ENCODE measurements at regions not wholly inside any gene's neighbourhood (a gene's known extent, or its start where the extent isn't known, plus 50 kb on each side); places are given as distances from the start of the nearest gene placed in this dataset.

DNA sequence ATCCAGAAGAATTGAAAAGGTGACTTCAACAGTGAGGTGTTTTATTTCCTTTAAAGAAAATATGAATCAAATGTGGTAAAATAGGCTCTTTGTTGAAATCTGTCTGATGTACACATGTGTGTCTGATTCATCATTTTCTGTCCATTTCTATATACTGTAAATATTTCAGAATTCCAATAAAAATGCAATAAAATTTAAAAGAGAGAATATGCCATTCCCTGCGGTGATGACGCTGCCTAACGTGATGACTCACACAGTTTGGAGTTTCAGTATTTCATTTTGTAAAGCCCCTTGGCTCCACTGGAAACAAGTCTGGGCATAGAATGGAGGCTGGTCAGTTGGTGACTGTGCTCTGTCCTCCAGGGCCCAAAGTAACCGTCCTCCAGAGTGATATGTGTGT, 482.5 kb upstream of the CDH5 start:
- Histone ChIP-seq H3K27me3 (no peaks in the 10 kb centered on the region), H4K20me1 (ENCODE audit: insufficient read depth, poor library complexity, severe bottlenecking) (no peaks in the 10 kb centered on the region), H3K4me3 (no peak overlapping the region), H3K4me1 (ENCODE audit: insufficient read depth) (peaks cover 4% of the 10 kb centered on the region), H2AFZ (no peak overlapping the region), H3K9me3 (ENCODE audit: low read depth) (no peaks in the 10 kb centered on the region), H3K79me2 (no peaks in the 10 kb centered on the region), H3K36me3 (replicated peaks; ENCODE audit: insufficient read depth, low read depth) (no peaks in the 10 kb centered on the region), H3K4me2 (no peak overlapping the region), H3K9me2 (replicated peaks; ENCODE audit: insufficient read depth) (no peaks in the 10 kb centered on the region), H3K27ac (no peak overlapping the region)
- no peak for DNase-seq (ENCODE audit: low spot score)
- TF ChIP-seq EZH2phosphoT487 (IDR thresholded peaks at IDR 0.05; ENCODE audit: low read depth, severe bottlenecking, unreplicated experiment) (no peak), EZH2 (IDR thresholded peaks at IDR 0.05; ENCODE audit: borderline replicate concordance) (no peak)
- TF ChIP-seq, protein P1, sequence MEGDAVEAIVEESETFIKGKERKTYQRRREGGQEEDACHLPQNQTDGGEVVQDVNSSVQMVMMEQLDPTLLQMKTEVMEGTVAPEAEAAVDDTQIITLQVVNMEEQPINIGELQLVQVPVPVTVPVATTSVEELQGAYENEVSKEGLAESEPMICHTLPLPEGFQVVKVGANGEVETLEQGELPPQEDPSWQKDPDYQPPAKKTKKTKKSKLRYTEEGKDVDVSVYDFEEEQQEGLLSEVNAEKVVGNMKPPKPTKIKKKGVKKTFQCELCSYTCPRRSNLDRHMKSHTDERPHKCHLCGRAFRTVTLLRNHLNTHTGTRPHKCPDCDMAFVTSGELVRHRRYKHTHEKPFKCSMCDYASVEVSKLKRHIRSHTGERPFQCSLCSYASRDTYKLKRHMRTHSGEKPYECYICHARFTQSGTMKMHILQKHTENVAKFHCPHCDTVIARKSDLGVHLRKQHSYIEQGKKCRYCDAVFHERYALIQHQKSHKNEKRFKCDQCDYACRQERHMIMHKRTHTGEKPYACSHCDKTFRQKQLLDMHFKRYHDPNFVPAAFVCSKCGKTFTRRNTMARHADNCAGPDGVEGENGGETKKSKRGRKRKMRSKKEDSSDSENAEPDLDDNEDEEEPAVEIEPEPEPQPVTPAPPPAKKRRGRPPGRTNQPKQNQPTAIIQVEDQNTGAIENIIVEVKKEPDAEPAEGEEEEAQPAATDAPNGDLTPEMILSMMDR (IDR thresholded peaks at IDR 0.05; ENCODE audit: poor library complexity), result no peak
- WGBS (ENCODE audit: low lambda C conversion rate, missing lambda C conversion rate), result 80% methylated on average over 4 of the region's 4 CpGs

DNA sequence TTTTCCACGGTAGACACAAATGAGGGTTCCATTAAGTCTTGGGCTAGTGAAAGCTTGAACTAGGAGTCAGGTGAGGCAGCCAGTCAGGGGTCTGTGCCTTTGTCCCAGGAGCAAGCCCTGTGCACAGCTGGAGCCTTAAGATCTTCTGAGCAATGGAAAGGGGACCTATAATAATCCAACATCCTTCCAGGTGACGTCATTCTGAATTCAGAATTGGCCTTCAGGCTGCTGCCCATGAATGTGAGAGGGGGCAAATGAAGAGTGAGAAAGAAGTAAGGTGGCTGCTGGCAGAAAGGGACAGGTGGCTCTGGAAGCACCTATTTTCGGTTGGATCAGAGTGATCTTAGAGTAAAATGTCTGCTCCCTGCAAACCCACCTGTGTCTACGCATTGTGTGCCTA, 488.1 kb upstream of the CDH5 start:
- H3K4me1 ChIP-seq (ENCODE audit: insufficient read depth), result peaks cover 5% of the 10 kb centered on the region
- no peak overlapping the region for H2AFZ ChIP-seq
- H3K9me2 ChIP-seq (replicated peaks; ENCODE audit: insufficient read depth), result no peaks in the 10 kb centered on the region
- H3K4me2 ChIP-seq, result no peak overlapping the region
- no peaks in the 10 kb centered on the region for H3K36me3 ChIP-seq (replicated peaks; ENCODE audit: insufficient read depth, low read depth)
- H3K27me3 ChIP-seq, result no peaks in the 10 kb centered on the region
- H3K4me3 ChIP-seq, result no peak overlapping the region
- no peak overlapping the region for H3K27ac ChIP-seq
- H4K20me1 ChIP-seq (ENCODE audit: insufficient read depth, poor library complexity, severe bottlenecking), result no peaks in the 10 kb centered on the region
- no peaks in the 10 kb centered on the region for H3K9me3 ChIP-seq (ENCODE audit: low read depth)
- DNase-seq (ENCODE audit: low spot score), result no peak
- 93% methylated on average over 4 of the region's 4 CpGs for WGBS (ENCODE audit: low lambda C conversion rate, missing lambda C conversion rate)
- no peaks in the 10 kb centered on the region for H3K79me2 ChIP-seq
- TF ChIP-seq EZH2 (IDR thresholded peaks at IDR 0.05; ENCODE audit: borderline replicate concordance), result no peak
- TF ChIP-seq EZH2phosphoT487 (IDR thresholded peaks at IDR 0.05; ENCODE audit: low read depth, severe bottlenecking, unreplicated experiment), result no peak
- TF ChIP-seq, protein P1 (IDR thresholded peaks at IDR 0.05; ENCODE audit: poor library complexity), result no peak

GRCh38 chr16:65876624-65877023, 489.9 kb upstream of the CDH5 start:
- H3K4me1 ChIP-seq (ENCODE audit: insufficient read depth), result peaks cover 5% of the 10 kb centered on the region
- no peaks in the 10 kb centered on the region for H3K27me3 ChIP-seq
- H3K4me3 ChIP-seq, result no peak overlapping the region
- no peak overlapping the region for H3K27ac ChIP-seq
- H3K79me2 ChIP-seq, result no peaks in the 10 kb centered on the region
- H3K9me3 ChIP-seq (ENCODE audit: low read depth), result no peaks in the 10 kb centered on the region
- H2AFZ ChIP-seq, result no peak overlapping the region
- H4K20me1 ChIP-seq (ENCODE audit: insufficient read depth, poor library complexity, severe bottlenecking), result no peaks in the 10 kb centered on the region
- H3K9me2 ChIP-seq (replicated peaks; ENCODE audit: insufficient read depth), result no peaks in the 10 kb centered on the region
- H3K4me2 ChIP-seq, result no peak overlapping the region
- WGBS (ENCODE audit: low lambda C conversion rate, missing lambda C conversion rate), result 67% methylated on average over 1 of the region's 1 CpG
- DNase-seq (ENCODE audit: low spot score), result no peak
- H3K36me3 ChIP-seq (replicated peaks; ENCODE audit: insufficient read depth, low read depth), result no peaks in the 10 kb centered on the region
- TF ChIP-seq EZH2phosphoT487 (IDR thresholded peaks at IDR 0.05; ENCODE audit: low read depth, severe bottlenecking, unreplicated experiment), result no peak
- TF ChIP-seq, protein P1 (IDR thresholded peaks at IDR 0.05; ENCODE audit: poor library complexity), result no peak
- TF ChIP-seq EZH2 (IDR thresholded peaks at IDR 0.05; ENCODE audit: borderline replicate concordance), result no peak

DNA sequence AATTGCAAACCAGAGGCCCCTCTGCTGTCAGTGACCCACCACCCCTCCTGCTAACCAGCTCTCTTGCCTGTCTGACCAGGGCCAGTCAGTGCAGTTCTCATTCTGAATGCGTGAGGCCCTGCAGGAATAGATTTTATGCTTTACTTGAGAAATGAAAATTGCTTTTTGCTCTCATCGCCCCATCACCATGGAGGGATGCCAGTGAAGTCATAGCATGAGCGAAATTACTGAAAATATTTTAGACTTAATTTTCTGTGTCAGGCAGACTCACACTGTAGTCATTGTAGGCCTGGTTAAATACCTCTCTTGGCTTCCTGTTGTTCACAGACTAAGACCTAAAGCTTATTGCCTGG, 490.5 kb upstream of the CDH5 start:
- peaks cover 5% of the 10 kb centered on the region for H3K4me1 ChIP-seq (ENCODE audit: insufficient read depth)
- H3K36me3 ChIP-seq (replicated peaks; ENCODE audit: insufficient read depth, low read depth), result no peaks in the 10 kb centered on the region
- 83% methylated on average over 3 of the region's 3 CpGs for WGBS (ENCODE audit: low lambda C conversion rate, missing lambda C conversion rate)
- H3K27me3 ChIP-seq, result no peaks in the 10 kb centered on the region
- H2AFZ ChIP-seq, result no peak overlapping the region
- H4K20me1 ChIP-seq (ENCODE audit: insufficient read depth, poor library complexity, severe bottlenecking), result no peaks in the 10 kb centered on the region
- no peak for DNase-seq (ENCODE audit: low spot score)
- H3K27ac ChIP-seq, result no peak overlapping the region
- H3K4me2 ChIP-seq, result no peak overlapping the region
- no peaks in the 10 kb centered on the region for H3K79me2 ChIP-seq
- TF ChIP-seq EZH2phosphoT487 (IDR thresholded peaks at IDR 0.05; ENCODE audit: low read depth, severe bottlenecking, unreplicated experiment) (no peak), EZH2 (IDR thresholded peaks at IDR 0.05; ENCODE audit: borderline replicate concordance) (no peak)
- TF ChIP-seq, protein P1 (IDR thresholded peaks at IDR 0.05; ENCODE audit: poor library complexity), result no peak
- H3K9me3 ChIP-seq (ENCODE audit: low read depth), result no peaks in the 10 kb centered on the region
- H3K4me3 ChIP-seq, result no peak overlapping the region
- H3K9me2 ChIP-seq (replicated peaks; ENCODE audit: insufficient read depth), result no peaks in the 10 kb centered on the region
